A549 (cell line): ENCODE measurements at regions not wholly inside any gene's neighbourhood (a gene's known extent, or its start where the extent isn't known, plus 50 kb on each side); places are given as distances from the start of the nearest gene placed in this dataset.

ENCODE experiments used
- CHD2 ChIP-seq: fragments of 150-350 bp; IDR thresholded peaks from 2 replicates; pipeline ENCODE4 v1.6.1; 2014; ENCODE audit warnings: low read length; ENCODE audit not compliant: partially characterized antibody
- HOXA7 ChIP-seq: fragments of 250-450 bp; sonication (Bioruptor Pico); IDR thresholded peaks from 2 replicates; pipeline ENCODE4 v1.5.0; 2020; ENCODE audit warnings: mild to moderate bottlenecking, moderate library complexity
- RFX5 ChIP-seq: fragments of 450-650 bp; IDR thresholded peaks from 2 replicates; pipeline ENCODE4 v1.7.1; 2014; ENCODE audit warnings: antibody characterized with exemption, mild to moderate bottlenecking, moderate library complexity
- TF ChIP-seq, protein P1 (sequence below): fragments of 450-650 bp; IDR thresholded peaks from 2 replicates; pipeline ENCODE4 v1.6.1; 2014; ENCODE audit warnings: antibody characterized with exemption
- TF ChIP-seq, protein P2 (sequence below): fragments of >200 bp; sonication (Bioruptor Twin); formaldehyde crosslinking; IDR thresholded peaks from 3 replicates; pipeline ENCODE4 v1.5.1; 2016

DNA sequence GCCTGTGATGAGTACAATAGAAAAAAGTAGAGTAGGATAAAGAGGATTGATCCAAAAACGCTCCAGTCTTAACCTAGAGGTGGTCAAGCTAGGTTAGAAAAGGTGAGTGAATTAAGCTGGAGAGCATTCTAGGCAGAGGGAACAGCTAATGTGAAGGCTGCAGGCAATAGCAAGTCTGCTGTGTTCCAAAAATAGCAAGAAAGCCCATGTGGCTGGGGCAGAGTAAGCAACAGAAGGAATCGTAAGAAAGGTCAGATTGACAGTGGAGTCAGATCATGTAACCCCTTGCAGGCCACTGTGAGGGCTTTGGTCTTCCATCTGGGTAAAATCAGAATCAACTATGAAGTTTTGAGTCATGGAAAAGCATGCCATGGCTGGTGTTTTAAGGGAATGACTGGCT is 155.0 kb downstream of the OPN5 start:
- TF ChIP-seq, protein P1, sequence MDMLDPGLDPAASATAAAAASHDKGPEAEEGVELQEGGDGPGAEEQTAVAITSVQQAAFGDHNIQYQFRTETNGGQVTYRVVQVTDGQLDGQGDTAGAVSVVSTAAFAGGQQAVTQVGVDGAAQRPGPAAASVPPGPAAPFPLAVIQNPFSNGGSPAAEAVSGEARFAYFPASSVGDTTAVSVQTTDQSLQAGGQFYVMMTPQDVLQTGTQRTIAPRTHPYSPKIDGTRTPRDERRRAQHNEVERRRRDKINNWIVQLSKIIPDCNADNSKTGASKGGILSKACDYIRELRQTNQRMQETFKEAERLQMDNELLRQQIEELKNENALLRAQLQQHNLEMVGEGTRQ: no peak
- TF ChIP-seq, protein P2, sequence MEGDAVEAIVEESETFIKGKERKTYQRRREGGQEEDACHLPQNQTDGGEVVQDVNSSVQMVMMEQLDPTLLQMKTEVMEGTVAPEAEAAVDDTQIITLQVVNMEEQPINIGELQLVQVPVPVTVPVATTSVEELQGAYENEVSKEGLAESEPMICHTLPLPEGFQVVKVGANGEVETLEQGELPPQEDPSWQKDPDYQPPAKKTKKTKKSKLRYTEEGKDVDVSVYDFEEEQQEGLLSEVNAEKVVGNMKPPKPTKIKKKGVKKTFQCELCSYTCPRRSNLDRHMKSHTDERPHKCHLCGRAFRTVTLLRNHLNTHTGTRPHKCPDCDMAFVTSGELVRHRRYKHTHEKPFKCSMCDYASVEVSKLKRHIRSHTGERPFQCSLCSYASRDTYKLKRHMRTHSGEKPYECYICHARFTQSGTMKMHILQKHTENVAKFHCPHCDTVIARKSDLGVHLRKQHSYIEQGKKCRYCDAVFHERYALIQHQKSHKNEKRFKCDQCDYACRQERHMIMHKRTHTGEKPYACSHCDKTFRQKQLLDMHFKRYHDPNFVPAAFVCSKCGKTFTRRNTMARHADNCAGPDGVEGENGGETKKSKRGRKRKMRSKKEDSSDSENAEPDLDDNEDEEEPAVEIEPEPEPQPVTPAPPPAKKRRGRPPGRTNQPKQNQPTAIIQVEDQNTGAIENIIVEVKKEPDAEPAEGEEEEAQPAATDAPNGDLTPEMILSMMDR: no peak
- TF ChIP-seq RFX5 (no peak), HOXA7 (CRISPR knock-in tag) (no peak), CHD2 (no peak)
